Lung (tissue), 11 donors: ENCODE measurements at regions not wholly inside any gene's neighbourhood (a gene's known extent, or its start where the extent isn't known, plus 50 kb on each side); places are given as distances from the start of the nearest gene placed in this dataset.

Source experiments
- ATAC-seq: fragments of 200-7000 bp; cut with Tn5 transposase; one replicate; pipeline ENCODE4 v1.9.1; 2020; ENCODE audit warnings: moderate number of reproducible peaks; ENCODE audit not compliant: insufficient read depth, low FRiP score
- DNase-seq, 3 donors: peaks; one replicate each; pipeline ENCODE4 v3.0.0-alpha.2; 2013 to 2017
- H3K27ac ChIP-seq, 2 donors: one replicate each; pipeline ENCODE4 v1.5.1; 2013; ENCODE audit warnings: mild to moderate bottlenecking in 2 of 2, moderate library complexity in 2 of 2, control low read depth in 1 of 2, inconsistent platforms in 1 of 2, low read depth in 1 of 2, low read length in 1 of 2
- H3K27me3 ChIP-seq, 3 donors: one replicate each; pipeline ENCODE4 v1.5.1; 2013; ENCODE audit warnings: low read length in 2 of 3; ENCODE audit not compliant: control insufficient read depth in 3 of 3, insufficient read depth in 3 of 3
- H3K36me3 ChIP-seq, 4 donors: one replicate each; pipeline ENCODE4 v1.5.1; 2013; ENCODE audit warnings: low read length in 4 of 4, mild to moderate bottlenecking in 1 of 4, moderate library complexity in 1 of 4; ENCODE audit not compliant: control insufficient read depth in 4 of 4, insufficient read depth in 4 of 4
- H3K4me1 ChIP-seq, 5 donors: one replicate each; pipeline ENCODE4 v1.5.1; 2013; ENCODE audit warnings: low read length in 5 of 5, mild to moderate bottlenecking in 2 of 5, moderate library complexity in 1 of 5; ENCODE audit not compliant: control insufficient read depth in 5 of 5, insufficient read depth in 5 of 5
- H3K4me3 ChIP-seq: one replicate; pipeline ENCODE4 v1.5.1; 2013; ENCODE audit warnings: mild to moderate bottlenecking, control low read depth, moderate library complexity
- H3K9ac ChIP-seq, 2 donors: one replicate each; pipeline ENCODE4 v1.5.1; 2013; ENCODE audit warnings: low read length in 2 of 2, control low read depth in 1 of 2; ENCODE audit not compliant: insufficient read depth in 1 of 2
- H3K9me3 ChIP-seq, 4 donors: one replicate each; pipeline ENCODE4 v1.5.1; 2013; ENCODE audit warnings: low read length in 3 of 4, mild to moderate bottlenecking in 1 of 4, moderate library complexity in 1 of 4; ENCODE audit not compliant: control insufficient read depth in 4 of 4, insufficient read depth in 3 of 4
- WGBS, 2 donors: extraction: QIAGEN DNeasy Blood & Tissue Kit; methylation state at CpG; one replicate each; pipeline ENCODE4 v1.1.7; 2013; 5-methylcytosine and 5-hydroxymethylcytosine counted together
- TF ChIP-seq, protein P1 (sequence below): IDR thresholded peaks from 2 replicates; pipeline ENCODE4 v1.5.1; 2012; ENCODE audit warnings: mild to moderate bottlenecking; ENCODE audit errors: control extremely low read depth, extremely low read depth
- donor health status: control.
- donor health status: control.
- donor health status: Bipolar disorder and iron deficiency.
- donor health status: healthy.
- donor health status: DM: yes; HTN: yes; CAD: no.

DNA sequence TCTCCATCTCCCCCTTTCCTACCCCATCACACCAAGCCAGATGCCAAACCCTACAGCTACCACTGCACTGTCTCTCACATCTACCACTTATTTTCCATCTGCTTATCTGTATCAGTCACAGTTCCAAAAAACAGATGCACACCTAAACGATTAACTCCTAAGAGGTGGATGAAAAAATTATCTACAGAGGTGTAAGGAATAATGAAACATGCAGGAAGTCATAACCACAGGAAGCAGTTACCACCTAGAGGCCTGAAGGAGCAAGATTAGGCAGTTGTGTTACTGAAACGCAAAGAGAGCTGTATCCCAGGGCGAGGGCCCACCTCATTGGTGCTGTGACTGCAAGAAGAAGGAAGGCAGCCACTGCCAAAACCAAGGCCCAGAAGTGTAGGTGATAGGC, 87.8 kb upstream of the FAM241A start:
- H3K4me1 ChIP-seq: no peaks in the 10 kb centered on the region
- H3K4me3 ChIP-seq: no peak overlapping the region
- DNase-seq (no peak), ATAC-seq (no peak)
- TF ChIP-seq, protein P1, sequence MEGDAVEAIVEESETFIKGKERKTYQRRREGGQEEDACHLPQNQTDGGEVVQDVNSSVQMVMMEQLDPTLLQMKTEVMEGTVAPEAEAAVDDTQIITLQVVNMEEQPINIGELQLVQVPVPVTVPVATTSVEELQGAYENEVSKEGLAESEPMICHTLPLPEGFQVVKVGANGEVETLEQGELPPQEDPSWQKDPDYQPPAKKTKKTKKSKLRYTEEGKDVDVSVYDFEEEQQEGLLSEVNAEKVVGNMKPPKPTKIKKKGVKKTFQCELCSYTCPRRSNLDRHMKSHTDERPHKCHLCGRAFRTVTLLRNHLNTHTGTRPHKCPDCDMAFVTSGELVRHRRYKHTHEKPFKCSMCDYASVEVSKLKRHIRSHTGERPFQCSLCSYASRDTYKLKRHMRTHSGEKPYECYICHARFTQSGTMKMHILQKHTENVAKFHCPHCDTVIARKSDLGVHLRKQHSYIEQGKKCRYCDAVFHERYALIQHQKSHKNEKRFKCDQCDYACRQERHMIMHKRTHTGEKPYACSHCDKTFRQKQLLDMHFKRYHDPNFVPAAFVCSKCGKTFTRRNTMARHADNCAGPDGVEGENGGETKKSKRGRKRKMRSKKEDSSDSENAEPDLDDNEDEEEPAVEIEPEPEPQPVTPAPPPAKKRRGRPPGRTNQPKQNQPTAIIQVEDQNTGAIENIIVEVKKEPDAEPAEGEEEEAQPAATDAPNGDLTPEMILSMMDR: no peak
- WGBS, 2 donors: 37 to 55% methylated on average over 3 of the region's 3 CpGs
- no peaks in the 10 kb centered on the region for H3K36me3 ChIP-seq
- no peaks in the 10 kb centered on the region for H3K27me3 ChIP-seq
- no peaks in the 10 kb centered on the region for H3K9me3 ChIP-seq
- H3K9ac ChIP-seq: no peak overlapping the region
- no peak overlapping the region for H3K27ac ChIP-seq

DNA sequence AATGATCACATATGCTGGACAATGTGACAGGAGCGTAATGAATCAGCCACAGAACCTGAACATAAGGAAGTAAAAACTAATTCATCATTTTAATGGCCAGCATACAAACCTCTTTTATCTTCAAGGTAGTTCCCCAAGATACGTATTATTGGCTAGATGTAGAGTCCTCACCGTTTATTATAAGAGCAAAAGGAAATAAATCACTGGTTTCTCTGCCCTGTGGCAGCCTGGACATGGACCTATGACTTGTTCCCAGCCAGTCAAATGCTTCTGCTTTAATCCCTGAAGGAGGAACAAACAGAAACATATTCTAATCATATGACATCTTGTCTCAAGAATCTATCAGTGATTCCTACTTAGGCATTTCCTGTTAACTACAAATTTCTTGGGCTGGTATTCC, 86.8 kb upstream of the FAM241A start:
- H3K4me3 ChIP-seq: no peak overlapping the region
- WGBS, 2 donors: 41 to 50% methylated on average over 3 of the region's 3 CpGs
- H3K9me3 ChIP-seq: no peaks in the 10 kb centered on the region
- H3K27me3 ChIP-seq: no peaks in the 10 kb centered on the region
- no peak for ATAC-seq
- no peak for DNase-seq
- H3K27ac ChIP-seq: no peak overlapping the region
- TF ChIP-seq, protein P1: no peak
- no peaks in the 10 kb centered on the region for H3K36me3 ChIP-seq
- H3K4me1 ChIP-seq: no peaks in the 10 kb centered on the region
- no peak overlapping the region for H3K9ac ChIP-seq

DNA sequence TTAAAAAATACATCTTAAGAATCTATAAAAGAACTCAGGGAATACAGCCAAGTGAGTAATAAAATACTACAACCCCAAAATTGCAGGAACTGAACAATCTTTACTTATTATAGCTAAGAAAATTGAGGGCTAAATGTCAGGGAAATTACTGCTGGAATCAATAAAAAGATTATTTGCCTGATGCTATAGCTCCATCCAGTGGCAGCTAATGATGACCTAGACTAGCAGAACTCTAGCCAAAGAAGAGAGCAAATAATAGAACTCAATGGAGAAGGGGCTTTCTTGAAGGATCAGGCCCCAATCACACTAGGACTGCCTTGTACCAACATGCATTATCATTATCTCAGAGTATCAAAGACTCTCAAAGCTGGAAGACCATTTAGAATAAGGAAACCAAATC, 85.0 kb upstream of the FAM241A start:
- Histone ChIP-seq H3K9me3 (no peaks in the 10 kb centered on the region), H3K9ac (no peak overlapping the region), H3K36me3 (no peaks in the 10 kb centered on the region), H3K27me3 (no peaks in the 10 kb centered on the region), H3K27ac (no peak overlapping the region), H3K4me1 (no peaks in the 10 kb centered on the region), H3K4me3 (no peak overlapping the region)
- DNase-seq (peak in 2 of 3 donors; percentile 4 to 7), ATAC-seq (no peak)
- TF ChIP-seq, protein P1: no peak

DNA sequence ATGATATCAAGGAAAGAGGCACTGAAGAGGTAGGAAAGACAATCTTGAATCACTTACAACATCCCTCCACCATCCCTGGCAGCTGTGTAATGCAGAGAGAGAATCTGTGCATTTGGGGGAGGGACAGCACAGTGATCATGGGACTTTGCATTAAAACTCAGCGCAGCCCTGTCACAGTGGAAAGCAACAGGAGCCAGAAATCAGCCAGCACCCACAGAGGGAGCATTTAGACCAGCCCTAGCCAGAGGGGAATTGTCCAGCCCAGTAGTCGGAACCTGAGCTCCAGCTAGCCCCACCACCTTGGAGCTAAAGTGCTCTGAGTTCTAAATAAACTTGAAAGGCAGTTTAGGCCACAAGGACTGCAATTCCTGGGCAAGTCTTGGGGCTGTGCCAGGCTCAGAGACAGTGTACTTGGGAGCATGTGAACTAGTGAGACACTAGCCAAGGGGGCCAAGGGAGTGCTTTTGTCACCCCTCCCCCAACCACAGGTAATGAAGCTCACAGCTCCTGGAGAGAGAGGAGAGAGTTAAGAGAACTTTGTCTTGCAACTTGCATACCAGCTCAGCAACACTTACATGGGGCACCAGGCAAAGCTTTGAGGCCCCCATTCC, 83.9 kb upstream of the FAM241A start:
- DNase-seq: no peak
- no peak for ATAC-seq
- TF ChIP-seq, protein P1: no peak
- Histone ChIP-seq H3K9me3 (no peaks in the 10 kb centered on the region), H3K4me1 (no peaks in the 10 kb centered on the region), H3K27ac (no peak overlapping the region), H3K36me3 (no peaks in the 10 kb centered on the region), H3K4me3 (no peak overlapping the region), H3K9ac (no peak overlapping the region), H3K27me3 (no peaks in the 10 kb centered on the region)
- 72 to 92% methylated on average over 2 of the region's 2 CpGs for WGBS, 2 donors
